HepG2 (cell line): ENCODE measurements at regions not wholly inside any gene's neighbourhood (a gene's known extent, or its start where the extent isn't known, plus 50 kb on each side); places are given as distances from the start of the nearest gene placed in this dataset.

Experiments
- ATAC-seq: fragments of 200-7000 bp; cut with Tn5 transposase; 3 replicates; pipeline ENCODE4 v1.9.1; 2020; ENCODE audit warnings: mild to moderate bottlenecking, moderate library complexity
- BruUV-seq: library from RNA; stranded (reverse); fragments of 400-500 nt; replicated peaks from 2 replicates; lab custom pipeline; 2021; lab: Mats Ljungman, UMichigan
- CTCF ChIA-PET: fragments of 300-600 bp; formaldehyde crosslinking; extraction: SDS; loops from one replicate; lab custom pipeline; 2021; ENCODE audit warnings: low total read pairs, inconsistent platforms, low intra/inter-chr PET ratio; lab: Yijun Ruan, JAX
- POLR2A ChIA-PET: fragments of 350-600 bp; sonication (Branson Sonifier 250); formaldehyde crosslinking; loops from one replicate; lab custom pipeline; 2020; ENCODE audit warnings: antibody characterized with exemption, inconsistent platforms; lab: Yijun Ruan, JAX
- DNase-seq: peaks from one replicate; pipeline ENCODE4 v3.0.0-alpha.2; 2015; ENCODE audit warnings: low spot score
- FAIRE-seq: peaks from 3 replicates; lab custom pipeline; 2011; peaks lifted over from hg19 to GRCh38; lab: Jason Lieb, UNC
- H2AFZ ChIP-seq: one replicate; pipeline ENCODE4 v1.6.1; 2011; ENCODE audit warnings: low read length, inconsistent platforms
- H3K27ac ChIP-seq: fragments of 300-600 bp; 3 replicates; pipeline ENCODE4 v1.8.0; 2011; ENCODE audit warnings: mixed run types, mild to moderate bottlenecking, mixed read lengths, low read length, inconsistent platforms; ENCODE audit not compliant: insufficient read depth; ENCODE audit errors: extremely low read length
- H3K27me3 ChIP-seq, 2 experiments: fragments of 200-600 bp in 1 of 2; 2 replicates in 1 of 2; 3 replicates in 1 of 2; pipeline versions ENCODE4 v1.6.0 to v1.8.0; 2011; ENCODE audit warnings: low read length in 2 of 2, mild to moderate bottlenecking in 2 of 2, moderate library complexity in 2 of 2, inconsistent platforms in 1 of 2; ENCODE audit not compliant: insufficient read depth in 2 of 2, control insufficient read depth in 1 of 2
- H3K36me3 ChIP-seq, 2 experiments: fragments of 200-600 bp in 1 of 2; replicated peaks in 1 of 2; 2 replicates in 1 of 2; 3 replicates in 1 of 2; pipeline versions ENCODE4 v1.5.1 to v1.8.0; 2011; ENCODE audit warnings: low read length in 2 of 2, inconsistent platforms in 1 of 2; ENCODE audit not compliant: insufficient read depth in 2 of 2, control insufficient read depth in 1 of 2
- H3K4me1 ChIP-seq: 2 replicates; pipeline ENCODE4 v1.5.1; 2012; ENCODE audit warnings: low read length, inconsistent platforms; ENCODE audit not compliant: insufficient read depth
- H3K4me2 ChIP-seq: 2 replicates; pipeline ENCODE4 v1.6.0; 2011; ENCODE audit warnings: low read depth, low read length, inconsistent platforms
- H3K4me3 ChIP-seq, 3 experiments: fragments of 200-600 bp in 1 of 3; sonication (generic), shearing (Covaris generic) in 1 of 3; replicated peaks in 1 of 3; 2 replicates each; pipeline ENCODE4 v1.5.1; 2011 to 2016; ENCODE audit warnings: low read length in 3 of 3, inconsistent platforms in 2 of 3, low read depth in 2 of 3, mild to moderate bottlenecking in 2 of 3, control low read depth in 1 of 3, mixed read lengths in 1 of 3; ENCODE audit not compliant: insufficient read depth in 1 of 3
- H3K79me2 ChIP-seq: one replicate; pipeline ENCODE4 v1.6.1; 2011; ENCODE audit warnings: low read length, inconsistent platforms; ENCODE audit not compliant: insufficient read depth
- H3K9ac ChIP-seq: 2 replicates; pipeline ENCODE4 v1.6.0; 2011; ENCODE audit warnings: mild to moderate bottlenecking, low read depth, low read length, inconsistent platforms; ENCODE audit not compliant: insufficient read depth
- H3K9me3 ChIP-seq: 2 replicates; pipeline ENCODE4 v1.5.1; 2012; ENCODE audit warnings: mild to moderate bottlenecking, low read length
- H4K20me1 ChIP-seq: 2 replicates; pipeline ENCODE4 v1.6.0; 2011; ENCODE audit warnings: inconsistent platforms, mild to moderate bottlenecking, low read length, moderate library complexity; ENCODE audit not compliant: insufficient read depth
- ATF7-NPFF ChIP-seq: sonication (generic); formaldehyde crosslinking; IDR thresholded peaks from 2 replicates; pipeline ENCODE4 v1.8.1; 2023; ENCODE audit warnings: mild to moderate bottlenecking, low read depth, missing genetic modification reagents, moderate library complexity
- ELF4 ChIP-seq: sonication (generic); formaldehyde crosslinking; IDR thresholded peaks from 2 replicates; pipeline ENCODE4 v1.5.0; 2020; ENCODE audit warnings: missing genetic modification reagents, mild to moderate bottlenecking, moderate library complexity, borderline replicate concordance
- HNF1B ChIP-seq: sonication (generic); formaldehyde crosslinking; IDR thresholded peaks from 2 replicates; pipeline ENCODE4 v1.5.1; 2020; ENCODE audit warnings: mild to moderate bottlenecking, moderate library complexity, missing genetic modification reagents
- NR3C1 ChIP-seq: sonication (generic); formaldehyde crosslinking; IDR thresholded peaks from 2 replicates; pipeline ENCODE4 v1.4.0; 2020; ENCODE audit warnings: missing genetic modification reagents
- PITX1 ChIP-seq: sonication (generic); formaldehyde crosslinking; IDR thresholded peaks from 2 replicates; pipeline ENCODE4 v1.5.1; 2020; ENCODE audit warnings: mild to moderate bottlenecking, missing genetic modification reagents
- RBAK ChIP-seq: sonication (generic); formaldehyde crosslinking; IDR thresholded peaks from 2 replicates; pipeline ENCODE4 v1.5.1; 2020; ENCODE audit warnings: mild to moderate bottlenecking, missing genetic modification reagents
- SMC3 ChIP-seq: IDR thresholded peaks from 2 replicates; pipeline ENCODE4 v1.6.1; 2011; ENCODE audit warnings: low read length, improper control_type of control experiment
- SNAPC2 ChIP-seq: sonication (generic); formaldehyde crosslinking; IDR thresholded peaks from 2 replicates; pipeline ENCODE4 v1.8.1; 2022; ENCODE audit warnings: mild to moderate bottlenecking, missing genetic modification reagents
- SUZ12 ChIP-seq: fragments of 150-350 bp; IDR thresholded peaks from 2 replicates; pipeline ENCODE4 v1.6.1; 2014; ENCODE audit warnings: low read depth, low read length
- TARDBP ChIP-seq: sonication (generic); formaldehyde crosslinking; IDR thresholded peaks from 2 replicates; pipeline ENCODE4 v1.8.0; 2022; ENCODE audit warnings: mild to moderate bottlenecking, missing genetic modification reagents
- ZBTB10 ChIP-seq: sonication (generic); formaldehyde crosslinking; IDR thresholded peaks from 2 replicates; pipeline ENCODE4 v1.4.0; 2020; ENCODE audit warnings: missing genetic modification reagents, borderline replicate concordance
- ZC3H13 ChIP-seq: sonication (generic); formaldehyde crosslinking; IDR thresholded peaks from 2 replicates; pipeline ENCODE4 v1.8.1; 2023; ENCODE audit warnings: mild to moderate bottlenecking, missing genetic modification reagents, moderate library complexity
- ZFP36 ChIP-seq: fragments of 150-350 bp; IDR thresholded peaks from 2 replicates; pipeline ENCODE4 v1.6.1; 2018; ENCODE audit warnings: borderline replicate concordance, low read length, low read depth; ENCODE audit not compliant: partially characterized antibody
- ZNF33B ChIP-seq: sonication (generic); formaldehyde crosslinking; IDR thresholded peaks from 2 replicates; pipeline ENCODE4 v1.5.1; 2020; ENCODE audit warnings: mild to moderate bottlenecking, missing genetic modification reagents
- ZNF383 ChIP-seq: sonication (generic); formaldehyde crosslinking; IDR thresholded peaks from 2 replicates; pipeline ENCODE4 v1.4.0; 2020; ENCODE audit warnings: missing genetic modification reagents, mild to moderate bottlenecking, borderline replicate concordance
- ZNF7 ChIP-seq: IDR thresholded peaks from 2 replicates; pipeline ENCODE4 v1.6.1; 2016; ENCODE audit warnings: missing biosample characterization, missing genetic modification reagents
- ZNF703 ChIP-seq: sonication (generic); formaldehyde crosslinking; IDR thresholded peaks from 2 replicates; pipeline ENCODE4 v1.5.1; 2020; ENCODE audit warnings: missing genetic modification reagents, mild to moderate bottlenecking, moderate library complexity, borderline replicate concordance
- WGBS: methylation state at CpG from one replicate; pipeline ENCODE4 v1.1.6; 2017; ENCODE audit warnings: low lambda C conversion rate; 5-methylcytosine and 5-hydroxymethylcytosine counted together
- in situ Hi-C: cut with HindIII; loops from 2 replicates; pipeline ENCODE4 v1.10.0; 2017; ENCODE audit warnings: low pct_unique_long_range_greater_than_20kb; ENCODE audit not compliant: extremely low pct_ligation_motif_present
- intact Hi-C: fragments of 100-400 bp; cut with micrococcal nuclease; formaldehyde crosslinking; loops from one replicate; pipeline ENCODE4 v1.10.0; 2022; ENCODE audit not compliant: unreplicated experiment

- ATAC-seq (no peak), DNase-seq (no peak)
- POLR2A ChIA-PET = no interaction called here
- no peak overlapping the region for H3K4me3 ChIP-seq
- intact Hi-C loops = no loop called here
- no peak overlapping the region for H2AFZ ChIP-seq
- no peaks in the 10 kb centered on the region for H4K20me1 ChIP-seq
- in situ Hi-C loops = no loop called here
- H3K9me3 ChIP-seq = no peaks in the 10 kb centered on the region
- no TSS peak for BruUV-seq
- no peaks in the 10 kb centered on the region for H3K4me1 ChIP-seq
- TF ChIP-seq SMC3 (no peak), ZNF383 (no peak)
- TF ChIP-seq, all 625 proteins: peak for 0
- Histone ChIP-seq H3K27me3 (peaks cover 3 to 12% of the 10 kb centered on the region in 2 experiments; a peak in 3 of 5 replicates), H3K27ac (no peak overlapping the region), H3K9ac (no peak overlapping the region), H3K36me3 (no peaks in the 10 kb centered on the region), H3K4me2 (no peak overlapping the region), H3K79me2 (no peaks in the 10 kb centered on the region)
- 27% methylated on average over 1 of the region's 2 CpGs for whole genome bisulfite sequencing
- no peak for FAIRE-seq
- CTCF ChIA-PET = no interaction called here
Measured at GRCh38 chr3:186476541-186476940, 67.6 kb downstream of the CRYGS start.

GRCh38 chr3:186476044-186476468, 68.1 kb downstream of the CRYGS start:
- DNase-seq (no peak), ATAC-seq (no peak), FAIRE-seq (no peak)
- Histone ChIP-seq H3K27me3 (peaks cover 3 to 16% of the 10 kb centered on the region in 2 experiments; a peak in 3 of 5 replicates), H2AFZ (no peak overlapping the region), H3K4me1 (no peaks in the 10 kb centered on the region), H3K27ac (no peak overlapping the region), H3K4me3 (no peak overlapping the region), H3K36me3 (no peaks in the 10 kb centered on the region), H3K9ac (no peak overlapping the region), H3K9me3 (no peaks in the 10 kb centered on the region), H3K4me2 (no peak overlapping the region), H3K79me2 (no peaks in the 10 kb centered on the region), H4K20me1 (no peaks in the 10 kb centered on the region)
- no TSS peak for BruUV-seq
- intact Hi-C loops (no loop called here), in situ Hi-C loops (no loop called here)
- CTCF ChIA-PET = no interaction called here
- 13% methylated on average over 3 of the region's 3 CpGs for WGBS
- POLR2A ChIA-PET = no interaction called here
- TF ChIP-seq ZFP36 (no peak), ZNF703 (no peak), SNAPC2 (CRISPR knock-in tag) (no peak), PITX1 (CRISPR knock-in tag) (no peak), SUZ12 (no peak), ZC3H13 (CRISPR knock-in tag) (no peak), ATF7-NPFF (no peak), HNF1B (CRISPR knock-in tag) (no peak), ELF4 (no peak), ZNF7 (CRISPR knock-in tag) (no peak), ZBTB10 (CRISPR knock-in tag) (no peak), ZNF33B (CRISPR knock-in tag) (no peak), NR3C1 (CRISPR knock-in tag) (no peak), TARDBP (CRISPR knock-in tag) (no peak), RBAK (CRISPR knock-in tag) (no peak)
